ENCODE measurements at regions not wholly inside any gene's neighbourhood (a gene's known extent, or its start where the extent isn't known, plus 50 kb on each side); places are given as distances from the start of the nearest gene placed in this dataset.

DNA sequence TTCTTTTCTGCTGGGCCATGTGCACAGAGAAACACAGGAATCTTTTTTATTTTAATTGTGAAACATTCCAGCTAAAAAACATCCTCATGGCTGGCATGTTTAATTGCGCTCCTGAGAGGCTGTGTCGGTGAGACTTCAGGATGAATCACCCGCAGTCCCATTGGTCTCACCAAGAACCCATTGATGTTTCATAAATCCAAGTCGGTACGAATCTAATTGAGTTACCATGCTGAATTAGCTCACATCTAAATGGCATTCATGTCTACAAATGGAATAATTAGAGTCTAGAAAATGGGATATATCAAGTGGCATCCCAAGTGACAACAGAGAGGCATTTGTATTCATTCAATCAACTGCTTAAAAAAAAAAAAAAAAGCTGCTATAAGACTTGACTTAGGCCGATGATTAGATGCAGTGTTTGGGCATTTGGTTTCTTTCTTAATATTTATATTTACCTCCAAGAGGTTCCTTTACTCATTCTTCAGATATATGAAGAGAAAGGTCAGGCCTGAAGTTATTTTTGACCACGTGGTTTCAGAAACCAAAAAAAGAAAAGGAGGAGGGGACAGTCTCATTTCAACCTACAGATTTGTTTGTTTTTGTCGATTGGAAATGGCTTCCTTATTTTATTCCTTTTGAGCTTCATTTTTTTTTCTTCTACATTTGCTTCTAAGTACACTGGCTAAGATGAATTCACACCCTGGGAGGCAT, 79.1 kb upstream of the FOXB1 start:
- H4K20me1 ChIP-seq (replicated peaks; ENCODE audit: control insufficient read depth, extremely low read depth, insufficient read depth, low read length), result no peaks in the 10 kb centered on the region
- CTCF ChIA-PET, result interaction anchor here (1.0 to 2.7 kb wide), 3 partner anchors 9 to 255 kb away, joined by 3 to 8 read pairs (median 5); no protein-coding TSS in a partner anchor
- dilution Hi-C loops (cut with MboI; ENCODE audit: extremely low pct_ligation_motif_present, low sequenced_read_pairs), result no loop called here
- H3K79me2 ChIP-seq (ENCODE audit: control insufficient read depth, insufficient read depth, low read length), result no peaks in the 10 kb centered on the region
- H3K27me3 ChIP-seq (ENCODE audit: control insufficient read depth in 2 of 2, insufficient read depth in 2 of 2, low read length in 2 of 2), result peaks cover 2 to 12% of the 10 kb centered on the region in 2 experiments
- H2AFZ ChIP-seq (ENCODE audit: low read depth, low read length), result no peak overlapping the region
- no peak overlapping the region for H3K27ac ChIP-seq (ENCODE audit: insufficient read depth, low read depth, low read length)
- no peaks in the 10 kb centered on the region for H3K4me1 ChIP-seq (ENCODE audit: control insufficient read depth, extremely low read depth, insufficient read depth, low read length)
- H3K4me3 ChIP-seq (replicated peaks in 1 of 3; ENCODE audit: insufficient read depth in 1 of 3, low read depth in 1 of 3, low read length in 3 of 3), result no peak overlapping the region
- no peak overlapping the region for H3K9ac ChIP-seq (replicated peaks; ENCODE audit: extremely low read depth, insufficient read depth, low read length)
- H3K4me2 ChIP-seq (ENCODE audit: insufficient read depth, low read length), result no peak overlapping the region
- intact Hi-C loops (cut with micrococcal nuclease), result no loop called here
- DNase-seq (ENCODE audit: low read depth, low spot score), result no peak
- TF ChIP-seq, protein P1, sequence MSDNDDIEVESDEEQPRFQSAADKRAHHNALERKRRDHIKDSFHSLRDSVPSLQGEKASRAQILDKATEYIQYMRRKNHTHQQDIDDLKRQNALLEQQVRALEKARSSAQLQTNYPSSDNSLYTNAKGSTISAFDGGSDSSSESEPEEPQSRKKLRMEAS (IDR thresholded peaks at IDR 0.05; ENCODE audit: insufficient read depth, insufficient read length), result no peak
- TF ChIP-seq EZH2 (IDR thresholded peaks at IDR 0.05; ENCODE audit: borderline replicate concordance, low read depth, low read length, severe bottlenecking) (no peak), GATA2 (IDR thresholded peaks at IDR 0.05; ENCODE audit: insufficient read depth, insufficient read length, low read depth, low read length) (no peak), MYC (IDR thresholded peaks at IDR 0.05; ENCODE audit: low read depth, low read length) (no peak), FOS (IDR thresholded peaks at IDR 0.05; ENCODE audit: borderline replicate concordance, insufficient read depth, low read length) (no peak), JUN (IDR thresholded peaks at IDR 0.05; ENCODE audit: borderline replicate concordance, insufficient read depth, insufficient read length, low read depth) (no peak), POLR2A (IDR thresholded peaks at IDR 0.05; ENCODE audit: low read depth, low read length) (no peak), POLR2AphosphoS5 (IDR thresholded peaks at IDR 0.05; ENCODE audit: insufficient read depth, low read depth, low read length) (no peak)
- TF ChIP-seq, protein P2, sequence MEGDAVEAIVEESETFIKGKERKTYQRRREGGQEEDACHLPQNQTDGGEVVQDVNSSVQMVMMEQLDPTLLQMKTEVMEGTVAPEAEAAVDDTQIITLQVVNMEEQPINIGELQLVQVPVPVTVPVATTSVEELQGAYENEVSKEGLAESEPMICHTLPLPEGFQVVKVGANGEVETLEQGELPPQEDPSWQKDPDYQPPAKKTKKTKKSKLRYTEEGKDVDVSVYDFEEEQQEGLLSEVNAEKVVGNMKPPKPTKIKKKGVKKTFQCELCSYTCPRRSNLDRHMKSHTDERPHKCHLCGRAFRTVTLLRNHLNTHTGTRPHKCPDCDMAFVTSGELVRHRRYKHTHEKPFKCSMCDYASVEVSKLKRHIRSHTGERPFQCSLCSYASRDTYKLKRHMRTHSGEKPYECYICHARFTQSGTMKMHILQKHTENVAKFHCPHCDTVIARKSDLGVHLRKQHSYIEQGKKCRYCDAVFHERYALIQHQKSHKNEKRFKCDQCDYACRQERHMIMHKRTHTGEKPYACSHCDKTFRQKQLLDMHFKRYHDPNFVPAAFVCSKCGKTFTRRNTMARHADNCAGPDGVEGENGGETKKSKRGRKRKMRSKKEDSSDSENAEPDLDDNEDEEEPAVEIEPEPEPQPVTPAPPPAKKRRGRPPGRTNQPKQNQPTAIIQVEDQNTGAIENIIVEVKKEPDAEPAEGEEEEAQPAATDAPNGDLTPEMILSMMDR (IDR thresholded peaks at IDR 0.05; ENCODE audit: extremely low read depth in 1 of 2, insufficient read depth in 1 of 2, low read depth in 1 of 2, low read length in 2 of 2), result no peak
- BruUV-seq (replicated peaks), result no TSS peak
- no peaks in the 10 kb centered on the region for H3K9me1 ChIP-seq (replicated peaks; ENCODE audit: control insufficient read depth, extremely low read depth, insufficient read depth, low read length)
- no peak for FAIRE-seq
- no peaks in the 10 kb centered on the region for H3K36me3 ChIP-seq (ENCODE audit: control insufficient read depth in 2 of 2, extremely low read depth in 1 of 2, insufficient read depth in 2 of 2, low read length in 2 of 2)
- no peaks in the 10 kb centered on the region for H3K9me3 ChIP-seq (replicated peaks; ENCODE audit: control insufficient read depth, insufficient read depth, low read length)
- POLR2A ChIA-PET, result no interaction called here

Measured in endothelial cell of umbilical vein (primary cell).